ENCODE measurements at regions not wholly inside any gene's neighbourhood (a gene's known extent, or its start where the extent isn't known, plus 50 kb on each side); places are given as distances from the start of the nearest gene placed in this dataset.

DNA sequence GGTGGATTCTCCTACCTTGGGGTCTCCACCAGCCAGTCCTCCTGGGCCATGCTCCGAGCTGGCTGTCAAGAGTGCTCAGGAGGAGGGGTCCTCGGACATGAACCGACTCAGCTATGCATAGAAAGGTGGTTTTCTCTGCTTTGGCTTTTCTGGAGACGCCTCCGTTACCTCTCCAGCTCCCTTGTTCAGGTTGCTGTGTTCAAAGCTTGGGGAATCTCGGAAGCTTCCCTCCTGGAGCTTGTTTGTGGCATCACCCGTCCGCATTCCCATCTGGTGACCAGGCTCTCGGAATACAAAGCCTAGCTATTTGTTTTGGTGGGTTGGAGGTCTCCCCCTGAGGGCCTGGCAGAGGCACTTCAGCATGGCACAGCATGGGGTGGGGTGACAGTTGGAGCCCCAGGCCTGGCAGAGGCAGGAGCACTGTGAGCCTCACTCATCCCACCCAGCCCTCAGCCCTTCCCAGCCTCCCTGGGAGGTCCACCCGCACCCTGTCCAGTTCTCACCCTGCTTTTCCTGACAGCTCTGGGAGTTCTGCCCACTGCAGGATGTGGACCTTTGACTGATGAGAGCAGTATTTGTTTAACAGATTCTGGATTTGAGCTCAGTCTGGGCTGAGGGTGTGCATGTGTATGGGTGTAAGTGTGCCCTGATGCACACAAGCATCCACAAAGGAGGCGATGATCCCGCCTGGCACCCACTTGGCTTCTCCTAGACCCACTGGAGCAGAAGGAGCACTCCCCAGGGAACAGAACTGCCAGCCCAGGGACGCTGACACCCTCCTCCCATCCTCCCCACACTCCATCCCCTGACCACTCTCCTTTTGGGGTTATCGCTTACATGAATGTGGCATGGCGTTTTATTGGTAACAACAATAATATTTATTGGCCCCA, 107.3 kb upstream of the HS6ST1 start:
- TF ChIP-seq POLR2A (IDR thresholded peaks at IDR 0.05; ENCODE audit: low read depth, low read length) (no peak), TAF1 (IDR thresholded peaks at IDR 0.05; ENCODE audit: low read depth, low read length) (no peak), POLR2AphosphoS5 (IDR thresholded peaks at IDR 0.05; ENCODE audit: low read depth, low read length) (no peak), PAX5 (IDR thresholded peaks at IDR 0.05; ENCODE audit: insufficient read depth, low read length, severe bottlenecking) (no peak), SPI1 (IDR thresholded peaks at IDR 0.05; ENCODE audit: low read depth, low read length) (no peak)
